GM21381 (cell line): ENCODE measurements at regions not wholly inside any gene's neighbourhood (a gene's known extent, or its start where the extent isn't known, plus 50 kb on each side); places are given as distances from the start of the nearest gene placed in this dataset.

Source experiments
- ATAC-seq: cut with Tn5 transposase; IDR thresholded peaks from one replicate; pipeline ENCODE4 v1.9.1; 2021; ENCODE audit warnings: mild to moderate bottlenecking, moderate library complexity; ENCODE audit not compliant: unreplicated experiment

DNA sequence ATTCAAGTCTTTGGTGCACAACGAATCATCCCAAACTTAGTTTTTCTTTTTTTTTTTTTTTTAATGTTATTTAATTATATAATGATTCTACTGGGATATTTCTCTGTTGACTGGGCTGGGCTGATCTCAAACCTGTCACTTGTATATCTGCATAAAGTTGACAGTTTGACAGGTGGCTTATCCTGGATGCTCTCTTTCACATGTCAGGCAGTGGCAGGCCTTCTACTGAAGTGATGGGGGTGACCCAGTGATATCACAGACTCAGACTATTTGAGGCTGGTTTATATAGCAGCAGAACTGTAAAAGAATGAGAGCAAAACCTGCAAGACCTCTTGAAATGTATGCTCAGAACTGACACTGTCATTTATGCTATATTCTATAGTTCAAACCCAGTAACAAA is 1813.5 kb upstream of the CDH6 start:
- no peak for ATAC-seq

DNA sequence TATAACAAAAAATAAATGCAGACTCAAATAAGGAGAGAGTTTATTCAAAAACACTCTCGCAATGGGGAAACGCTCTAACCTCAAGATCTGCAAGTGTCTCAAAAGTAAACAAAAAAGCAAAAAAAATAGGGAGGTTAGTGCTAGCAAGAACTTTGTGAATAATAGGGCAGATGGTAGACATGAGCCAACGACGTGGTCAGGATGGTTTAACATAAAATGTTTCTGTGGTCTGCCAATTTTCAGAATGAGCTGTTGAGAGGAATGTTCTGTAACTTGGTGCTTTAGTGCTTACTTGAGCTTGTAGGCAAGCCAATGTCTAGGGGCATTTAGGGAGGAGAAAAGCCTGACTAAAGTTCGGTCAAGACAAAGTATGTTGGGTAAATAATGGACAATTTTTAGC is 1813.9 kb upstream of the CDH6 start:
- no peak for ATAC-seq

DNA sequence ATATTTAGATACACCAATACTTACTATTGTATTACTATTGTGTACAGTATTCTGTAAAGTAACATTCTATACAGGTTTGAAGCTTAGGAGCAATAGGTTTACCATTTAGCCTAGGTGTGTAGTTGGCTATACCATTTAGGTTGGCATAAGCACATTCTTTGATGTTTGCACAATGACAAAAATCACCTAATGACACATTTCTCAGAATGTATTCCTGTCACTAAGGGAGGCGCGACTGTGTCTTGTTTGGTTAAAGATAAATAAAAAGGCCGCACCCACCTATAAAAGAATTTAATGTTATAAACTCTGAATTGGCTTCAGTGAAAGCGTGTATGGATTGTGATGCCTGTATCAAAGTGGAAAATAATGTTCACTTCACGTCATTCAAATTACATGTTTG is 1815.4 kb upstream of the CDH6 start:
- no peak for ATAC-seq

DNA sequence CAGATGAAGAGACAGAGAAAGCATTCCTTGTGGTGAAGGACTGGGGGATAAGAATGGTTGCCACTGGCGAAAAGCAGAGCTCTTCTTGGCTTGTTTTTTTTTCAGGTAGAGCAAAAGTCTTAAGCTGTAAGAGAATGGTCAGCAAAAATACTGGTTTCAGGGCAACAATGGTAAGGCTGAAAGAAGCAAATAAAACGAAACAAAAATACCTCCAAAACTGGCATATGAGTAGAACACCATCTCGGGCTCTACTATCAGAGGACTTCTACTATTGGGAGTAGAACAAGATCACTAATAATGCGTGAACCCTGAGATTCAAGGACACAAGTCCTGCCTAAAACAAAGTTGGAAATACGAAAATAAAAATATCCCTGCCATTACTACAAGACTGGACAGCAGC is 1823.2 kb upstream of the CDH6 start:
- ATAC-seq: no peak

DNA sequence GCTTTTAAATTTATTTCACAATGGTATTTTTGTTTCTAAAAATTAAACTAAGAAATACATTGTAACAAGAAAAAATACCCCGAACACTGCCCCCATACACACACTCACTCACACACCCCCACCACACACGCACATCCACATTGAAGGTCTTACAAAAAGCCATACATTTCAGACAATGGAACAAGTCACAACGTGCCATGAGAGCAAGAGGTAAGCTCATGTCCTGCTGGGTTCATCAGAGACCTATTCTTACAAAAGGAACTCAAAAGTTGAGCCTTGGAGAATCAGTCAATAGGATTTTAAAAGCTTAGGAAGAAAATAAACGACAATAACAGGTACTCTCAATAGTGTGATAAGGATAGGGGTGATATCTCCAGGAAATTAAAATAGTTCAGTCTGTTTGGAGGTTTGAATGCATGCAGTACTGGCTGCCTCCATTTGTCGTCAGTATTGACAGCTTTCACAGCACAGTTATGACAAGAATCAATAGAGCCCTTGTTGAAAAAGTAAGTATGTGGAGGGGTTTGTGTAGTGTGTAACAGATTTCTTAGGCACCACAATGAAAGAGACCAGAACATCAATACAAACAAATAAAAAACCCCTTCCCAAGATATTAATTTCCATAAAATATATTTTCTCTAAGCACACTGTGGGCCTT is 1826.2 kb upstream of the CDH6 start:
- no peak for ATAC-seq

DNA sequence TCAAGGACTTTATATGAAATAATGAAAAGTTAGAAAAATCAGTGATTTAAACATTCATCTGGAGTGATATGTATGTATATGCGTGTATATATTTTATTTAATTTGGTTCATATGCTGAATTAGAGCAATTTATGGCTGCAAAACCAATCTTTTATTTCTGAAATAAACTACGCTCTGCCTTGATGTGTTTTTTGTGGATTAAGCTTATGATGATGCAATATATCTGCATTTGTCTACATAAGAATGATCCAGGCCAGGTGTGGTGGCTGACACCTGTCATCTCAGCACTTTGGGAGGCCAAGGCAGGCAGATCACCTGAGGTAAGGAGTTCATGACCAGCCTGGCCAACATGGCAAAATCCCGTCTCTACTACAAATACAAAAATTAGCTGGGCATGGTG is 1842.3 kb upstream of the CDH6 start:
- ATAC-seq: no peak

DNA sequence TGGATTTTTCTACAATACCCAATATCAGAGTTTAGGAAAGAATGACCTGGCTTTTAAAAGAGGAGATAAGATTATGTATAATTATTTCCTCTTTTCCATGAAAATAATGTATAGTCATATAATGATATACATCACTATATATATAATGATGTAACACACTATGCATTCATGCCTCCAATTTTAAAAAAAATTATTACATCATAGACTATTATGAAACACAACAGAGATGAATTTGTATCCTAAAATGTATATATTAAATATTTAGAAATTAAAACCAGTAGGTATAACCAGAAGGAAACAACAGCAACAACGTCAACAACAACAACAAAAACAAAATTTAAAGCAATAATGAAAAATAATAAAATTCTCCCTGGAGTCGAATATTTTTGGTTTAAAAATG is 1856.5 kb upstream of the CDH6 start:
- no peak for ATAC-seq

DNA sequence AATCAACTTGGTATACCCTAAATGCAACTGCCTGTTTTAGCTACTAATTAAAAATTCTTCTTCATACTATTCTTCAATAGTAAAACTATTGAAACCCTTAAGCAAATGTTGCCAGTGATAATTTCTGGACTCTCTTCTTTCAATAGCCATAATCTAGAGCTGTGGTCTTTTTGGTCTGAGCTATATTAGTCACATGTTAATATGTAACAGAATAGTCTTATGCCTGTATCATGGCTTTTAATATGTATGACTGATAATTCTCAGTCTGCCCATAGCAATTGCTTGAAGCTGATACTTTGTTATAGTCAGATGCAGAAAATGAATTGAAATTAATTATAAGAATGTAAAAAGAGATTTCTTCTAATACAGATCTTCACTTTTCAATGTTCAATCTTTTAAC is 1871.9 kb upstream of the CDH6 start:
- ATAC-seq: no peak

DNA sequence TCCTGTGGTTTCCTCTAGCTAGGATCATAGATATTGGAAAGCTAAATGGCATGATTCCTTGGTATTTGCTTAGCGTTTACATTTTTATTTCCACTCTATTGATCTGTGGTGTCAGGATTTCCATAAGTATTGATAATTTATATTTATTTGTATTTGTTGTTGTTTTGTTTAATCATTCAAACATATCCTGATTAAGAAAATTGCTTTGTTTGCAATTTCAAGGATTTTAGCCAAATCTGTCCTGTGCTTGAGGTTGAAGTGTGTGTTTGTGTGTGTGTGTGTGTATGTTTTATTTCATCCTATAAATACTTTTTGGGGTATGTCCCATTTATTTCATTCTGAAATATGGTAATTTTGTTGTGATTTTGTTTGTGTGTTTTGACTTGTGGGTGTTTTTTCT is 1884.1 kb upstream of the CDH6 start:
- no peak for ATAC-seq

DNA sequence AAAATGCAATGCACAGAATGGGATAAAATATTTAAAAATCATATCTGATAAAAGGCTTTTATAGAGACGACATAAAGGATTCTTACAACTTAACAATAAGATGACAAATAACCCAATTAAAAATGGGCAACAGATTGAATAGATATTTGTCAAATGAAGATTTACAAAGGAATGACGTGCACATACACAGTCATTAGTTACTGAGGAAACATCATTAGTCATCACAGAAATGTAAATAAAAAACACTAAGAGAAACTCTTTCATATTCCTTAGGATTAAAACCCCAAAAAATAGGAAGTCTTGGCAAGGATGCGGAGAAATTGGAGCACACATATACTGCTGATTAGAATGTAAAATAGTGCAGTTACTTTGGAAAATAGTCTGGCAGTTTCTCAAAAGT is 1886.0 kb upstream of the CDH6 start:
- ATAC-seq: no peak

DNA sequence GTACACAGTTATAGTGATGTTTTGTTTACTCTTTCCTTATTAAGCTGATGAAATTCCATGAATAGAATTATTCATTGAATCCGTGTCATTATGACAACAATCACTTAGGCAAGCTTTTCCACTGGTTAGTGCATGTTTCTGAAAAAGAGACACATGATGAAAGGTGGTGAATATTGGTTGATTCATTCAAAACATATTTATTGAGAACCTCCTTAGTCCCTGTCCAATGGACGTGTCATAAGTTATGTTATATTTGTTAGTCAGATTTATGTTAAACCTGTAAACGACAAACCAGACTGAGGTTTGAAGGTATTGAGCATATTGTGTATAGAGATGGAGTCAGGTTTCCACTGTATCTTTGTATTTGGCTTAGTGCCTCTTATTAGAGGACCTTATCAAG is 1888.9 kb upstream of the CDH6 start:
- no peak for ATAC-seq

DNA sequence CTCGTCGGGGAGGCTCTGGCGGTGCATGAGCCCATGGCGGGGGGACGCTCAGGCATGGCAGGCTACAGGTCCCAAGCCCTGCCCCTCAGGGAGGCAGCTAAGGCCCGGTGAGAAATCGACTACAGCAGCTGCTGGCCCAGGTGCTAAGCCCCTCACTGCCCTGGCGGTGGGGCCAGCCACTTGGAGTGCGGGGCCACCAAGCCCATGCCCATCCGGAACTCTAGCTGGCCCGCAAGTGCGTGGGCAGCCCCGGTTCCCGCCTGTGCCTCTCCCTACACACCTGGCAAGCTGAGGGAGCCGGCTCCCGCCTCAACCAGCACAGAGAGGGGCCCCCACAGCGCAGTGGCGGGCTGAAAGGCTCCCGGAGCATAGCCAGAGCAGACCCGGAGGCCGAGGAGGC is 1896.9 kb upstream of the CDH6 start:
- ATAC-seq: no peak

DNA sequence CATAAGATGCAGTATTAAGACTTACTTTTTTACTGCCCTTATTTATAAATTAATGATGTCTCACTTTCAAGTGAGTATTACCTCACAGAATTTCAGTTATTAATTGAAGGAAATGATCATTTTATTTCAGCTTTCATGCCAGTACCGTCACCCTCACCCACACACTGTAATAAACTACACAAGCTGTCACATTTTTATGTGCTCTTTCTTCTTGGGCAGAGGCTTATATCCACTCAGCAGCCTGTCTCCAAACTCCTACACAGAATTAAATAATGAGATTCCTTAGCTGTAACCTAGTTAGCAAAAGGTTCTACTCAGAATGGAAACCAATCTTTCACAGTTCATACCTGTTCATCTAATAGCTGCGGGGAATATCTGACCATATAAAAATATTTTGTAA is 1915.8 kb upstream of the CDH6 start:
- ATAC-seq: no peak

DNA sequence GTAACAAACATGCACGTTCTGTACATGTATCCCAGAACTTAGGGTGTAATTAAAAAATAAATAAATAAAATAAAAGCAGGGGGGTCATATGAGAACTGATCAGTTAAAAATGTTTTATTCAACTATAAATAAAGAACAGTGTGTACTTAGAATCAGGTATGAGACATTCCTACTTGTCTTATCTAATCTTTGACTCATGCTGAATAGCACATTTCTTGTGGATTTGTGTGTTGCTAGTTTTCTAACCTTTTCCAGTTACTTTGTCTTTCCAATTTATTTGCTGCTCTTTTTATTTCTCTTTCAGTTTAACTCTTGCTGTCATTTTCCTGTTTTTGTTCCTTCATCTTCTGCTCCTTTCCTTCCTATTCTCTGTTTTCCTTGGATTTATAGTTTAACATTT is 1917.1 kb upstream of the CDH6 start:
- ATAC-seq: no peak

DNA sequence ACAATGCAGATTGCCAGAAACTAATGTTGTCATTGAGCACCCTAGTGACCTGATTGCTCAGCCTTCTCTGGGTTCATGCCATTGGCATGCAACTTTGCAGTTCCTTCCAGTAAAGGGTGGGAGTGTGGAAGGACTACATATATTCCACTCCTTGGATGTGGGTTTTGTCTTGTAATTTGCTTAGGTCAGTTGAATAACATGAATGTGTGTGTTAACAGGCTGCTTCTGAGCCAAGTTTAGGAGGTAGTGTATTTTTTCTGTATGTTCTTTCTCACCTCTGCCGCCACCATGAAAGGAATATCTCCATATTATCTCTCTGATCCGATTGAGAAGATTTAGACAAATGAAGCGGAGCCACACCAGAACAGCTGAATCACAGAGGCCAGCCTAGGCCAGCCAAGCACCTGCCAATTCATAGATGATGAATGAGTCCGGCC is 1929.6 kb upstream of the CDH6 start:
- ATAC-seq: no peak

DNA sequence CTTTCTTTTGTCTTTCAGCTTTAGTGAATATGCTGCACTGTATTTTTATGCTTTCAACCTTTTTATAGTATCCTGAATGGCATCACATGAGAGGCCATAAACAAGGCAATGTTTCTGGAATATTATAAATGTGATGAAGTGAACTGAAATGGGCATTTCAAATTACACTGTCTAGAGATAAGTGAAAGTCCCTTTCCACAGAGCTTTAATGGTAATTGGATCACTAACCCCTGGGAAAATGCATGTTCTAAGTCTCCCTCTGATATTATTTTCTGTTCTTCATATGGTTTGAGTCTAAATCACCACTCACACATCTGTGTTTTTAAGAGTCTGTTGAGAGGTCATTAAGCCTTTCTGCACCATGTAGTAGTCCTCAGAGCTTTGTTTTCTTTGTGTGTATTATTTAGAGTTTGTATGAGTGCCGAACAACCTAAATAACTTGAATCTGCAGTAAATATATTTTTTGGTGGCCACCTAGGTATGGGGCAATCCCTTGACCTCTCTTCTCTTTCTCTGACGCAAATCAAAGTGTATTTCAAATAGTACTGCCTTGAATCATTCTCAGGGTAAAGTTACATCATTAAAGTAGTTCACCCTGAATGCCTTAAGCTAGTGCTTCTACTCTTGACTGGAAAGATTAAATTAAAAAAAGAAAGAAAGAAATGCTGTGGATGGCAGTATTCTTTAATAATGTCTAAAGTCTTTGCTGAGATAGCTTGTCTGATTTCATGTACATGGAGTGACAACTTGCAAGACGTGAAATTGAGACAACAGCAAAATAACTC is 1931.0 kb upstream of the CDH6 start:
- ATAC-seq: no peak

DNA sequence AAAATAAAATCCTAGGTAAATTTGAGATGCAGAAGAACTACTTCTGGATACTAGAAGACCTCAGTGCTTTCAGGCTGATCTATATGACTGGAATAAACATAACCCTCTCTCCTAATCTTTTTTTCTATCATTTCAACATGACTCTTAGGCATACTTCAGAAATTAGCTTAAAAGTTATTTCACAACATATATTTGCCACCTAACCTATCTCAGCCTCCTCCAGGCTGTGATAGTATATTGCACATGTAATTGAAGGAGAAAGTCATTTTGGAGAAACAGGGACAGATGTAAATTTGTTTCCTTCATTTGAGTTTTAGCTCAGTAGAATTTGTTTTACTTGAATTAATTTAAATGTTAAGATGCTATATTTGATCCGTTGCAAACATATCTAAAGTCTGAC is 1932.3 kb upstream of the CDH6 start:
- no peak for ATAC-seq

DNA sequence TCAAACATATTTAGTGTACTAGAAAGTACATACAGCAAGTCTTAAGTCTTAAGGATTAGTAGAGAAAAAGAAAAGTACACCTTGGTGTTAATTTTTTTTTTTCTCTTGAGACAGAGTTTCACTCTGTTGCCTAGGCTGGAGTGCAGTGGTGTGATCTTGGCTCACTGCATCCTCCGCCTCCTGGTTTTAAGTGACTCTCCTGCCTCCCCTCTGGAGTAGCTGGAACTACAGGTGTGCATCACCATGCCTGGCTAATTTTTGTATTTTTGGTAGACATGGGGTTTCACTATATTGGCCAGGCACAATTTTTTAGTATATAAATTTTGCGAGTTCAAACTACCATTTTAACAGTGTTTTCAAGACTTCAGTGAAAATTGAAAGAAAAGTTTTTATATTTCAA is 1941.1 kb upstream of the CDH6 start:
- no peak for ATAC-seq

DNA sequence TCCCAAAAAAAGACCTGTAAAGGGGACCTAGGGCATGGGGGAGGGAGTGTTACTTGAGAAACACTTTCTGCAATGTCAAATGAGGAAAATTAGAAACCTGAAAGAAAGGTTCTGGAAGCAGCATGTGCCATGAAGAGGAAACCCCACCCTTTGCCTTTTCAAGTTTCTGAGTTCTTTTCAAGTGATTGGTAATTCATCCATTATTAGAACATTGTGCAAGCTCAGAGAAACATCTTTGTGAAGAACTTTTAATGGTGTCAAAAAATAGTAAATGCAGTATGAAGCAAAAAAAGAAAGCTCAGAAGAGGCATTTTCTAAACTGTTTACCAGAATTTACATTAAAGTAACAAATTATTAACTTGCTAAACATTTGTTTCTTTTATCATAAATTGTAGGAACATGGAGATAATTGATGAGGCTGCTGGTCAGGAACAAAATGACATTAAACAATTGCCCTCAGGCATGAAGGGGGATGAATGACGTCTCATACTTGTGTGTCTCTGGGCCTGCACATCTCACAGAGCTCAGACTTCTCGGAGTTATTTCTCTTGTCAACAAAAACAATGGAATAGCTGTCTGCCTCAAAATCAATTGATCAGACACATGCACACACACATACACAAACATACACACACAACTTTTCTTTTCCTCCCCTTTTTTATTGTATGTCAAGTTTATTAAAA is 1946.0 kb upstream of the CDH6 start:
- no peak for ATAC-seq

DNA sequence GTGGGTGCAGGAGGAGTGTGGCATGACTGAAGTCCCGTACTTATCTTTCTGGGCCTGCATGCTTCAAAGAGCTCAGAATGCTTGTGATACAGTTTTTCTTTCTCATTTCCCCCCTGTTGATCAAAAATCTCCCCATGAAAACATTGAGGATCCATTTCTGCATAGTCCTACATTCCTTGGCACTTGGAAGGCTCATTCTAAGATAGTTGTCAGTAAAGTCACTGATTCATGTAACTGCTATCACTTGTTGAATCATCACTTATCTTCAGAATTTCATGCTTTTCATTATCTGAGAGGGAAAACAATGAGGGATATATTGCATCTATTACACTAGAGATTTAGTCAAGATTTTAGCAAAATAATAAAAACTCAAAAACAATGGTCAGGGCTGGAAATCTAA is 1953.1 kb upstream of the CDH6 start:
- no peak for ATAC-seq

DNA sequence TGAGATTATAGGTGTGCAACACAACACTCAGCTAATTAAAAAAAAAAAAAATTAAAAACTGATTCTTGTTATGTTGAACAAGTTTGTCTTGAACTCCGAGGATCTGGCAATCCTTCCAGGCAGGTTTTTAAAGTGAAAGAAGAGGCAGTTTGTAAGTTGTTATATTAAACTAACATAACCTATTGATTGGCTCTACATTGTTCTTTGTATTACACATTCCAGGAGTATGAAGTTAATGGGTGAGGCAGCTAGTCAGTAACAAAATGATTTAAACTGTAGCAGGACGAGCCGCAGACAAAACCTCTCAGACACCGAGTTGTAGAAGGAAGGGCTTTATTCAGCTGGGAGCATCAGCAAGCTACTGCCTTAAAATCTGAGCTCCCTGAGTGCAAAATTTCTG is 1953.9 kb upstream of the CDH6 start:
- ATAC-seq: no peak

DNA sequence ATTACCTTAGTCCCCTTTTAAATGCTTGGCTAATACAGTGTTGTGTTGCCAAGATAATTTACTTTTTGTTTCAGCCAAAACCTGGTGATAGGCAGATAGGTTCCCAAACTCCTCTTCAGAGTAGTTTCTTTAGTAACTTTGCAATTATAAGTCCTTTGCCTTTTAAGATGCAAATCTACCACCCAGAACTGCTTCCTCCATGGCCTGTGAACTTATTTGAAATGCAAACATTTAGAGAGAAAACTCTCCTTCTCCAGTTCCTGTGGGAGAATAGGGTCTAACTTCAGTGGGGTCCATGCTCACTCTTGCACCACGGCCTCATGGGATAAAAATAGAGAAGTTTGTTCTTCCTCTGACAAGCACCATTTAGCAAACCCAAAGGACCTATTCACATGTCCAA is 1955.4 kb upstream of the CDH6 start:
- no peak for ATAC-seq
